Panc1 (cell line): ENCODE measurements at regions not wholly inside any gene's neighbourhood (a gene's known extent, or its start where the extent isn't known, plus 50 kb on each side); places are given as distances from the start of the nearest gene placed in this dataset.

Experiments
- CTCF ChIP-seq: fragments of 450-650 bp; IDR thresholded peaks from 2 replicates; pipeline ENCODE4 v1.5.1; 2017; ENCODE audit warnings: mild to moderate bottlenecking
- POLR2AphosphoS5 ChIP-seq: IDR thresholded peaks from 2 replicates; pipeline ENCODE4 v1.6.1; 2012; ENCODE audit warnings: mild to moderate bottlenecking, low read depth, low read length, moderate library complexity

GRCh38 chr12:70082997-70083676 is 160.1 kb upstream of the CNOT2 start:
- no peak for TF ChIP-seq CTCF
- no peak for TF ChIP-seq POLR2AphosphoS5
